ENCODE measurements at regions not wholly inside any gene's neighbourhood (a gene's known extent, or its start where the extent isn't known, plus 50 kb on each side); places are given as distances from the start of the nearest gene placed in this dataset.

DNA sequence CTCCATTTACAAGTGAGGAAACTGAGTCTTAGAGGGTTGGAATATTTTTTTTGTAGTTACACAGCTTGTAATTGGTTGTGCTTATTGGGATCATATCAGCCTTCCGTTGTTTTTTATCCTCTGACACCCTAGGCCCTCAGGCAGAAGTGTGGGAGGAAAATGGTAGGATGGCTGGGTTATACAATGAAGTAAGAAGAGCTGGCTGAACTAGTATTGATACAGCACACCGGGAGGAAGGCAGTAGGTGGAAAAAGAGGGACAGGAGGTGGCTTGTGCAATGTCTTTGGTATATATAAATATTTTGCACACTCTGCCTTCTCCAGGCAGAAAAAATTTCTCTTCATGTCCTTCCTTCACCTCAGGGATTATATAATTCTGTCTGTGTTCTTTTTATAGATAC is 214.3 kb upstream of the SGO1 start:
- no peak for TF ChIP-seq EZH2 (optimal IDR thresholded peaks at IDR 0.05; ENCODE audit: low read depth, low read length)
- TF ChIP-seq, protein P1, sequence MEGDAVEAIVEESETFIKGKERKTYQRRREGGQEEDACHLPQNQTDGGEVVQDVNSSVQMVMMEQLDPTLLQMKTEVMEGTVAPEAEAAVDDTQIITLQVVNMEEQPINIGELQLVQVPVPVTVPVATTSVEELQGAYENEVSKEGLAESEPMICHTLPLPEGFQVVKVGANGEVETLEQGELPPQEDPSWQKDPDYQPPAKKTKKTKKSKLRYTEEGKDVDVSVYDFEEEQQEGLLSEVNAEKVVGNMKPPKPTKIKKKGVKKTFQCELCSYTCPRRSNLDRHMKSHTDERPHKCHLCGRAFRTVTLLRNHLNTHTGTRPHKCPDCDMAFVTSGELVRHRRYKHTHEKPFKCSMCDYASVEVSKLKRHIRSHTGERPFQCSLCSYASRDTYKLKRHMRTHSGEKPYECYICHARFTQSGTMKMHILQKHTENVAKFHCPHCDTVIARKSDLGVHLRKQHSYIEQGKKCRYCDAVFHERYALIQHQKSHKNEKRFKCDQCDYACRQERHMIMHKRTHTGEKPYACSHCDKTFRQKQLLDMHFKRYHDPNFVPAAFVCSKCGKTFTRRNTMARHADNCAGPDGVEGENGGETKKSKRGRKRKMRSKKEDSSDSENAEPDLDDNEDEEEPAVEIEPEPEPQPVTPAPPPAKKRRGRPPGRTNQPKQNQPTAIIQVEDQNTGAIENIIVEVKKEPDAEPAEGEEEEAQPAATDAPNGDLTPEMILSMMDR (IDR thresholded peaks at IDR 0.05; ENCODE audit: low read length): no peak
